Loucy (cell line): ENCODE measurements at regions not wholly inside any gene's neighbourhood (a gene's known extent, or its start where the extent isn't known, plus 50 kb on each side); places are given as distances from the start of the nearest gene placed in this dataset.

Source experiments
- H2AFZ ChIP-seq: fragments of 200-600 bp; sonication (generic); 2 replicates; pipeline ENCODE4 v1.6.0; 2016; ENCODE audit warnings: antibody characterized with exemption, mild to moderate bottlenecking, low read length, moderate library complexity
- H3F3A ChIP-seq: fragments of 200-600 bp; 2 replicates; pipeline ENCODE4 v1.6.0; 2016; ENCODE audit warnings: antibody characterized with exemption, low read depth, mild to moderate bottlenecking
- H3K27me3 ChIP-seq: fragments of 200-600 bp; sonication (generic); 2 replicates; pipeline ENCODE4 v1.6.1; 2014; ENCODE audit warnings: low read length, mild to moderate bottlenecking; ENCODE audit not compliant: insufficient read depth, poor library complexity, severe bottlenecking
- H3K36me3 ChIP-seq: fragments of 200-600 bp; sonication (generic); 2 replicates; pipeline ENCODE4 v1.6.1; 2016; ENCODE audit warnings: low read length; ENCODE audit not compliant: insufficient read depth
- H3K4me1 ChIP-seq: fragments of 200-600 bp; sonication (generic); 2 replicates; pipeline ENCODE4 v1.5.1; 2014; ENCODE audit warnings: low read length, mild to moderate bottlenecking; ENCODE audit not compliant: insufficient read depth, poor library complexity, severe bottlenecking
- H3K4me2 ChIP-seq: fragments of 200-600 bp; sonication (generic); 2 replicates; pipeline ENCODE4 v1.6.0; 2014; ENCODE audit warnings: antibody characterized with exemption, low read length, low read depth, mild to moderate bottlenecking; ENCODE audit not compliant: poor library complexity, severe bottlenecking
- H3K4me3 ChIP-seq: fragments of 200-600 bp; sonication (generic); 2 replicates; pipeline ENCODE4 v1.5.1; 2014; ENCODE audit warnings: low read length, mild to moderate bottlenecking, mixed read lengths; ENCODE audit not compliant: poor library complexity, severe bottlenecking
- H3K79me2 ChIP-seq: fragments of 200-600 bp; sonication (generic); 2 replicates; pipeline ENCODE4 v1.6.1; 2014; ENCODE audit warnings: low read length; ENCODE audit not compliant: insufficient read depth
- H3K9ac ChIP-seq: fragments of 200-600 bp; sonication (generic); 2 replicates; pipeline ENCODE4 v1.6.0; 2014; ENCODE audit warnings: mild to moderate bottlenecking, low read depth, low read length, moderate library complexity; ENCODE audit not compliant: poor library complexity, severe bottlenecking
- H3K9me2 ChIP-seq: fragments of 200-600 bp; sonication (generic); replicated peaks from 2 replicates; pipeline ENCODE4 v1.6.1; 2016; ENCODE audit warnings: low read depth, low read length, mixed read lengths
- H3K9me3 ChIP-seq: fragments of 200-600 bp; sonication (generic); 2 replicates; pipeline ENCODE4 v1.6.1; 2014; ENCODE audit warnings: mild to moderate bottlenecking, antibody characterized with exemption, low read length, low read depth; ENCODE audit not compliant: insufficient read depth
- H4K20me1 ChIP-seq: fragments of 200-600 bp; sonication (generic); 2 replicates; pipeline ENCODE4 v1.6.0; 2014; ENCODE audit warnings: antibody characterized with exemption, low read length, mild to moderate bottlenecking; ENCODE audit not compliant: insufficient read depth, poor library complexity, severe bottlenecking
- EZH2phosphoT487 ChIP-seq: fragments of 200-600 bp; IDR thresholded peaks from 2 replicates; pipeline ENCODE4 v1.6.1; 2018; ENCODE audit warnings: antibody characterized with exemption, mild to moderate bottlenecking, moderate library complexity, borderline replicate concordance
- TF ChIP-seq, protein P1 (sequence below): fragments of 200-600 bp; sonication (generic); conservative IDR thresholded peaks from 2 replicates; pipeline ENCODE4 v1.5.1; 2014; ENCODE audit warnings: mild to moderate bottlenecking, antibody characterized with exemption, low read length

DNA sequence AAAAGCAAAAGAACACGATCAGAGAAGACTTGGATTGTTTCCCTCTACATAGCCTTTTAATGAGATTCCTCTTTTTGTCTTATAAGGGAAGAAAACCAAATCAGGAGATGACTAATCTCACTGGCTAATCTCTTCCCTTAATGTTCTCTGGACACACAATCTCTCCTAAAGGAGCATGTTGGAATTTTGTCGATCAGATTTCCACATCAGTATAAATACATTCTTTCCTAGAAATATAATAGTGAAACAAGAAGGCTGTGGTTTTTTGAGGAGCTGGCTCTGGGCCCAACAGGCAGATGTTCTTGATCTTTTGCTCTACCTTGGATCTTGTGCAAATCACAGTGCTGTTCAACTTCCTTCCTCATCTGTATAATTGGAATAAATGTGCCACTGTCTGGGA is 94.0 kb downstream of the GTPBP8 start:
- Histone ChIP-seq H3K9me3 (no peaks in the 10 kb centered on the region), H3K36me3 (no peaks in the 10 kb centered on the region), H3F3A (no peaks in the 10 kb centered on the region), H3K9ac (no peak overlapping the region), H3K79me2 (no peaks in the 10 kb centered on the region), H3K4me2 (no peak overlapping the region), H2AFZ (no peak overlapping the region), H3K9me2 (no peaks in the 10 kb centered on the region), H4K20me1 (no peaks in the 10 kb centered on the region), H3K27me3 (no peaks in the 10 kb centered on the region), H3K4me1 (no peaks in the 10 kb centered on the region), H3K4me3 (no peak overlapping the region)
- TF ChIP-seq EZH2phosphoT487: no peak
- TF ChIP-seq, protein P1, sequence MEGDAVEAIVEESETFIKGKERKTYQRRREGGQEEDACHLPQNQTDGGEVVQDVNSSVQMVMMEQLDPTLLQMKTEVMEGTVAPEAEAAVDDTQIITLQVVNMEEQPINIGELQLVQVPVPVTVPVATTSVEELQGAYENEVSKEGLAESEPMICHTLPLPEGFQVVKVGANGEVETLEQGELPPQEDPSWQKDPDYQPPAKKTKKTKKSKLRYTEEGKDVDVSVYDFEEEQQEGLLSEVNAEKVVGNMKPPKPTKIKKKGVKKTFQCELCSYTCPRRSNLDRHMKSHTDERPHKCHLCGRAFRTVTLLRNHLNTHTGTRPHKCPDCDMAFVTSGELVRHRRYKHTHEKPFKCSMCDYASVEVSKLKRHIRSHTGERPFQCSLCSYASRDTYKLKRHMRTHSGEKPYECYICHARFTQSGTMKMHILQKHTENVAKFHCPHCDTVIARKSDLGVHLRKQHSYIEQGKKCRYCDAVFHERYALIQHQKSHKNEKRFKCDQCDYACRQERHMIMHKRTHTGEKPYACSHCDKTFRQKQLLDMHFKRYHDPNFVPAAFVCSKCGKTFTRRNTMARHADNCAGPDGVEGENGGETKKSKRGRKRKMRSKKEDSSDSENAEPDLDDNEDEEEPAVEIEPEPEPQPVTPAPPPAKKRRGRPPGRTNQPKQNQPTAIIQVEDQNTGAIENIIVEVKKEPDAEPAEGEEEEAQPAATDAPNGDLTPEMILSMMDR: no peak

GRCh38 chr3:113086560-113087461 is 96.0 kb downstream of the GTPBP8 start:
- Histone ChIP-seq H3K9ac (no peak overlapping the region), H3K4me3 (no peak overlapping the region), H3K27me3 (no peaks in the 10 kb centered on the region), H3F3A (no peaks in the 10 kb centered on the region), H2AFZ (no peak overlapping the region), H4K20me1 (no peaks in the 10 kb centered on the region), H3K4me1 (no peaks in the 10 kb centered on the region), H3K36me3 (no peaks in the 10 kb centered on the region), H3K79me2 (no peaks in the 10 kb centered on the region), H3K9me2 (no peaks in the 10 kb centered on the region), H3K4me2 (no peak overlapping the region), H3K9me3 (no peaks in the 10 kb centered on the region)
- TF ChIP-seq, protein P1: no peak

DNA sequence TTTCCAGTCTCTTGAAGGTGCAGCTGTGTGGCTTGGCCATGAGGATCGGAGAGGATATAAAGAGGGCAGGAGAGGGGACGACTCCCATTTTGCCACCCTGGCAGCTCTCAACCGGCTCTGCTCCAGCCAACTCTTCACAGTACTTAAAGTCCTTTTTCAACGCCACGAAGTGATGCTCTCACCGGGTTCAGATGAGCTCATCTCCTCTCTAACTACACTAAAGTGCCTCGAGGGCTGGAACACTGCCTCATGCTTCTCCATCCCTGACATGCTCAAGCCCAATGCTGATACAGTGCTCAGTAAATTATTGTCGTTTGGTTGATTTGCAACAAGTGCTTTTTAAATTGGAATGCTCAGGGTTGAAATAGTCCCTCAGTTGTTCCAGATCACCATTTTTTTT is 97.8 kb downstream of the GTPBP8 start:
- no peaks in the 10 kb centered on the region for H3K9me3 ChIP-seq
- no peaks in the 10 kb centered on the region for H3F3A ChIP-seq
- TF ChIP-seq, protein P1: no peak
- TF ChIP-seq EZH2phosphoT487: no peak

More for the DNA sequence above, 97.8 kb downstream of the GTPBP8 start:
- Histone ChIP-seq H3K4me3 (no peak overlapping the region), H3K36me3 (no peaks in the 10 kb centered on the region), H3K9me2 (no peaks in the 10 kb centered on the region), H3K4me2 (no peak overlapping the region), H4K20me1 (no peaks in the 10 kb centered on the region), H3K9ac (no peak overlapping the region), H3K79me2 (no peaks in the 10 kb centered on the region), H2AFZ (no peak overlapping the region), H3K27me3 (no peaks in the 10 kb centered on the region), H3K4me1 (no peaks in the 10 kb centered on the region)
